Stimulated activated CD8-positive, alpha-beta memory T cell treated with anti-CD3 and anti-CD28 coated beads, Interleukin-2, amount 100 ng/mL, for 1 hour (primary cell): ENCODE measurements at regions not wholly inside any gene's neighbourhood (a gene's known extent, or its start where the extent isn't known, plus 50 kb on each side); places are given as distances from the start of the nearest gene placed in this dataset.

Source experiments
- DNase-seq, 2 donors: peaks; one replicate each; pipeline ENCODE4 v3.0.0-alpha.2; 2020; ENCODE audit warnings: low read depth in 2 of 2

- DNase-seq, result no peak
Observed at GRCh38 chr12:124396544-124397398, 101.9 kb downstream of the RFLNA start.

- DNase-seq, result no peak
Observed at GRCh38 chr12:124395986-124396385, 101.1 kb downstream of the RFLNA start.

- DNase-seq, result no peak
Observed at GRCh38 chr12:124395284-124395752, 100.4 kb downstream of the RFLNA start.

- no peak for DNase-seq
Observed at GRCh38 chr12:124394462-124395128, 99.7 kb downstream of the RFLNA start.

GRCh38 chr12:124393831-124394230, 98.9 kb downstream of the RFLNA start:
- DNase-seq, result no peak

GRCh38 chr12:124393414-124393790, 98.5 kb downstream of the RFLNA start:
- DNase-seq, result no peak

GRCh38 chr12:124392667-124393413, 97.9 kb downstream of the RFLNA start:
- DNase-seq, result no peak

GRCh38 chr12:124392271-124392666, 97.4 kb downstream of the RFLNA start:
- DNase-seq, result no peak

GRCh38 chr12:124391340-124392261, 96.7 kb downstream of the RFLNA start:
- DNase-seq, result peak in 1 of 2 donors; percentile 21

- no peak for DNase-seq
Observed at GRCh38 chr12:124390442-124391097, 95.7 kb downstream of the RFLNA start.

- DNase-seq, result no peak
Observed at GRCh38 chr12:124389725-124390441, 95.0 kb downstream of the RFLNA start.

GRCh38 chr12:124389138-124389724, 94.3 kb downstream of the RFLNA start:
- DNase-seq, result peak; percentile 26 to 36

GRCh38 chr12:124388679-124389137, 93.8 kb downstream of the RFLNA start:
- DNase-seq, result no peak

- no peak for DNase-seq
Observed at GRCh38 chr12:124388038-124388671, 93.3 kb downstream of the RFLNA start.

- DNase-seq, result no peak
Observed at GRCh38 chr12:124387528-124387911, 92.6 kb downstream of the RFLNA start.

GRCh38 chr12:124386661-124387527, 92.0 kb downstream of the RFLNA start:
- no peak for DNase-seq

GRCh38 chr12:124386059-124386458, 91.2 kb downstream of the RFLNA start:
- DNase-seq, result no peak
